ENCODE measurements at regions not wholly inside any gene's neighbourhood (a gene's known extent, or its start where the extent isn't known, plus 50 kb on each side); places are given as distances from the start of the nearest gene placed in this dataset.

GRCh38 chr16:65888201-65888600 lies 478.3 kb upstream of the CDH5 start:
- no peak overlapping the region for H3K4me3 ChIP-seq (ENCODE audit: low read depth, low read length)
- DNase-seq (ENCODE audit: low read depth): no peak
- no peak for TF ChIP-seq CTCF (IDR thresholded peaks at IDR 0.05; ENCODE audit: insufficient read depth, low read depth, low read length, missing control alignments)

- no peak for DNase-seq (ENCODE audit: low read depth)
- TF ChIP-seq CTCF (IDR thresholded peaks at IDR 0.05; ENCODE audit: insufficient read depth, low read depth, low read length, missing control alignments): no peak
- no peak overlapping the region for H3K4me3 ChIP-seq (ENCODE audit: low read depth, low read length)
Observed at GRCh38 chr16:65884018-65884417, 482.5 kb upstream of the CDH5 start.

GRCh38 chr16:65878347-65878746 lies 488.1 kb upstream of the CDH5 start:
- no peak overlapping the region for H3K4me3 ChIP-seq (ENCODE audit: low read depth, low read length)
- no peak for DNase-seq (ENCODE audit: low read depth)
- no peak for TF ChIP-seq CTCF (IDR thresholded peaks at IDR 0.05; ENCODE audit: insufficient read depth, low read depth, low read length, missing control alignments)

GRCh38 chr16:65876624-65877023 lies 489.9 kb upstream of the CDH5 start:
- TF ChIP-seq CTCF (IDR thresholded peaks at IDR 0.05; ENCODE audit: insufficient read depth, low read depth, low read length, missing control alignments): no peak
- no peak for DNase-seq (ENCODE audit: low read depth)
- no peak overlapping the region for H3K4me3 ChIP-seq (ENCODE audit: low read depth, low read length)

GRCh38 chr16:65876056-65876408 lies 490.5 kb upstream of the CDH5 start:
- no peak for DNase-seq (ENCODE audit: low read depth)
- no peak for TF ChIP-seq CTCF (IDR thresholded peaks at IDR 0.05; ENCODE audit: insufficient read depth, low read depth, low read length, missing control alignments)
- no peak overlapping the region for H3K4me3 ChIP-seq (ENCODE audit: low read depth, low read length)

GRCh38 chr16:65875381-65876055 lies 491.0 kb upstream of the CDH5 start:
- H3K4me3 ChIP-seq (ENCODE audit: low read depth, low read length): no peak overlapping the region
- TF ChIP-seq CTCF (IDR thresholded peaks at IDR 0.05; ENCODE audit: insufficient read depth, low read depth, low read length, missing control alignments): no peak
- peak; percentile 23 for DNase-seq (ENCODE audit: low read depth)

- no peak for DNase-seq (ENCODE audit: low read depth)
- TF ChIP-seq CTCF (IDR thresholded peaks at IDR 0.05; ENCODE audit: insufficient read depth, low read depth, low read length, missing control alignments): no peak
- H3K4me3 ChIP-seq (ENCODE audit: low read depth, low read length): no peak overlapping the region
Observed at GRCh38 chr16:65869261-65869660, 497.2 kb upstream of the CDH5 start.
